ENCODE measurements at regions not wholly inside any gene's neighbourhood (a gene's known extent, or its start where the extent isn't known, plus 50 kb on each side); places are given as distances from the start of the nearest gene placed in this dataset.

DNA sequence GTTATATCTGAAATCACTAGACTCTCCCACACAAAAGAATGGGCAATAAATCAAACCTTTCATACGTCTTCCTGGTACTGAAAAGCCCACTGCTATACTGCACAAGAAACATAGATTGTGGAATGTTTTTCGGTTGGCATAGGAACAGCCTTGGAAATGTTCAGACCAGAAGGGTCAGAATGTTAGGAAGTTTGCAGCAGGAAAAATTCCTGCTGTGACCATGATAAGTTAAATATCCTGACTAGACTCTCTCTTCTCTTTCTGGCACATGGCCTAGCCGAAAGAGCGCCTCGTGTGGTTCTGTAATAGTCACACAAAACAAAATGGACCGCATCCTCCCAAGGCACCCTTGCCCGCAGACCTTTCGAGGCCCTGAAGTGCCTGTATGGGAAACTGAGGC lies 427.2 kb downstream of the COG6 start:
- DNase-seq: no peak

DNA sequence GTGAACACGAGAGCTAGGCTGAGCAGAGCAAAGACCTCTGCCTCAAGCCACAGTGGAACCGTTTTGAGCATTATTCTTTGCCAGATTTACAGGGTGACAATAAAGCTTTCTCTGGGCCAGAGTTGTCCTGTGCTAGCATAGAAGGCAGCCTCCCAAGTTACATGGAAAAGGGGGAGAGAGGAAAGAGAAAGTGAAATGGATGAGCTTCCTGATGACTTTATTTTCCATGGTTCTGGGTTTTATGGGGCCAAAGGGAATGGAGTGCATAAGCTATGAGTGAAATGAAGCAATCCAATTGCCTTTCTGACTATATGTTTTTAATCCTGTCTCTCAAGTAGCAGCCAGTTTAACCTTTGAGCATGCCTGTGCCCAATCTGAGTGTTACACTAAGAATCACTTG lies 428.4 kb downstream of the COG6 start:
- DNase-seq: no peak

DNA sequence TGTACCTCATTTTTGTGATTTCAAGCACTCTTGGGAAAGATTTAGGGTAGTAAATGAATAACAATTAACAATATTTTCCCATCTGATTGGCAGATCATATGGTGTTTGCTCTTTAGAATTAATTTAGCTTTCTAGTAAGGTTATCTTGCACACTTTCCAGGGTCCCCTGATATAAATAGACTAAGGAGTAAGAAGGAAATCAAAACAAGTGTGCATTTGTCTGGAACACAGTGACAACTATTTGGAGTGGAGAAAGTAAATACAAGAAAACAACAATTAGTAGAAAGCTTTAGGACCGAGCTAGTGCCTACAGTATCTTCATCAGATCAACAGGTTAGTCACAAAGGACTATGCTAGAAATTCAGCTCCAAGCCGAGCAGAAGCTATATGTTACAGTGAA lies 429.5 kb downstream of the COG6 start:
- no peak for DNase-seq

DNA sequence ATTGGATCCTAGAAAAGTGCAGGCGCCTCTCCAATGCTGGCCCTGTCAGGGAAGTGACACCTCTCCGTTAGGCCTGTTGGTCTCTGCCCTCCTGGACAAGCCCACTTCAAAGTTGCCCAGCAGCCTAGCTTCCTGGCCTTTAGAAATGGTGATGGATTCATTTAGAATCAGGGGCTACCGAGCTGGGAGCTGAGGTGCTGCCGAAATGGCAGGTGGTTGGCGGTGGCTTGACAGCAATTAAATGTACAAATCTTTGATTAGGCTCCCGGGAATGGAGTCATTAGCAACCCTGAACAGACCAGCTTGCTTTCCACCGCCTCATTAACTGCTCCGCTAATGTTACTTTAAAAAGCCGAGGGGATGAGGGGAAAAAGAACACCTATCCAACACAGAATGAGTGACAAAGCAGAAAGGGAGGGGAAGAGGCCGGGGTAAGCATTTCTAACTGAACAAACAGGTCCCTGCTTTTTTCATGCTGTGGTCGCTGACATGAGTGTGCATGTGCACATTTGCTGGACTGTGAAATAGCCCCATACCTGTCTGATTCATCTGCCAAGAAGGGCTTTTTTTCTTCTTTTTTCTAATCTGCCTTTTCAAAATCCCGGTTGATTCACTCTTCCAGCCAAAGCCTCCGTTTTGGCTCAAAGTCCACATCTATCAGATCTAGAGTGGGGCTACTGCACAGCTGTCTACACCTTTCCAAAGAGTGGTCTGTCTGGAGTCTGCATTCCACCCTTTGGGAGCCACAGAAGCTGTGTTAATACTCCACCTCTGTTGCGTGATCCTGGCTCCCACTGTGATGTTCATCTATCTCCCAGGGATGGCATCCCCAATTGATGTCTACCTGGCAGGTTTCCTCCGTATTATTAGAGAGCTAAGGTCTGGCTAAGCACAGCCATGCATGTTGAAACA lies 431.9 kb downstream of the COG6 start:
- DNase-seq: no peak

DNA sequence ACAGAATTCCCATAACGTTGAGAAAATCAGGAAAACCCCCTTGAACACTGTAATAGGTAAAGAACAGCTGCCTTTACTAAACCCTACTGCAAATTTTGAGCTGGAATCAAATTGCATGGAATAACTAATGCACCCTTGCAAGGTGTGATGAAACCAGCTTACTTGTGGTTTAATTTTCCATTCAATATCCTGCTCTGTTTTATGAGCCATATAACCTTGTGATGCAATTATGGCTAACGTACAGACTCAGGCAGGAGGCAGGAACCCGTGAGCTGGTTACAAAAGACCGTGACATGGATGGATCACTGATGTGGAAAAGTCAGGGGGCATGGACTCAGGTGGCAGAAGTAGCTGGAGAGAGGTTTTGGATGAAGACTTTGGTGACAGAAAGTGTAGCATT lies 438.6 kb downstream of the COG6 start:
- DNase-seq: no peak

DNA sequence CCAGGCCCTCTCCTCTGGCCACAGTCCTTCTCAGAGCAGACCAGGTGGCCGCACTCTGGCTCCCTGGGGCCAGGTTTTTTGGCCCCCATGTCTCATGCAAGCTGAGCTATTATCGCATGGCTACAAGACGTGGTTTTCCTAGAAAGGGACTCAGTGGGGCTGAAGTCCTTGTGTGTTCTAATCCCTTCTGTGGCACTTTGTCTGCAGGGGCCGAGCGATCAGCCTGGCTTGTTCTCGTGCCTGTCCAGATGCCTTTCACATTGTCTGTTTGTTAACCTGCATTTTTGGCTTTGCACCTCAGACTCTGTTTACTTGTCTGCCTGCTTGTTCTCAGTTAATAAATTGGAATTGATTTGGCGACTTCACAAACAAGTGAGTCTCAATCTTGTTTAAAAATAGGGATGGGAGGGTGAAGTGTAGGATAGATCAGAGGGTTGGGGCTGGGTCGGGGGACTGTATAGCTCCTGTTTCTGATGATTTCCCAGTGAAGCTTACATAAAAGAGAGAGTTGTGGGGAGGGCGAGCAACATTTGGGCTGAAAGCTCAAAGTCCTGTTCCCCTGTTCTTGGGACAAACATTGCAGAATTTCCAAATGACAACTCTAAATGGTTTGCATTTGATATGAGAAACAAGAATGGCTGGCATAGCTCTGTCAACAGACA lies 440.4 kb downstream of the COG6 start:
- no peak for DNase-seq

DNA sequence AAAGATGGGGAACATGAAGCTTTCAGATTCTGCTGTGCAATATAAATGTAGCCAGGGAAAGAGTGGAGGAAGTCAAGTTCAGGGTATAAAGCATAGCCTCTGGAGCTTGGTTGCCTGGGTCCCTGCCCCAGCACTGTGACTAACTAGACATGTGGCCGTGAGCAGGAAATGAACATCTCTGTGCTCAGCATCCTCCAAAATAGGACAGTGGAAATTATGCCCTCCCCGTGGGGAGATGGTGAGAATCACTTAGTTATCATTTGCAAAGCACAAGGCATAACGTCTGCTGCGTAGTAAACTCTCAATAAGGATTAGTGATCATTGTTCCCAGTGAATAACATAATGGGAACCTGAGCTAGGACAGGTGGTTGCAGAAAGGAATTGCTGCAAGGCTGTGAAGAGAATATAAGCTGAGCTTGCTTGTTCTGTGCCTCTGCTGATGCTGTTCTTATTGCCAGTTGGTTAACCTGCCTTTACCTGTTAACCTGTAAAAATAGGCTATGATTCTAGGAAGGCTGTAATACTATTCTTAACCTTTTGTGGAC lies 441.0 kb downstream of the COG6 start:
- DNase-seq: peak; percentile 18

DNA sequence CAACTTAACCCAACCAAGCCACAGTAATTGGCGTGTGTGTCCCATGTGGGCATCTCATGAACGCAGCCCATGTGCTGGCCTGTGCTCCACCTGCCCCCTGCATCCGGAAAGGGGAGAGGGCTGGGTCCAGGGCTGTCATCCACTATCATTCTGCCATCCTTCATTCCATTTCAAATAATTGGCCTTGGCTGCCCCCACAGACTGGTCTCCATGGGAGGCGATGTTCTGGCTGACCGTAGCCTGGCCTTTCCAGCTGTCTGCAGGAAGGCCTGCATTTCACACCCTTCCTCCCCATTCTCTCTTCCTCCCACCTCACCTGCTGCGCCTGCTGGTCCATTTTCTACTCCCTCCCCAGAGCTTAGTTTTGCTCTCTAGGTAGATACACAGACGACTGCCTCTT lies 442.8 kb downstream of the COG6 start:
- DNase-seq: no peak

DNA sequence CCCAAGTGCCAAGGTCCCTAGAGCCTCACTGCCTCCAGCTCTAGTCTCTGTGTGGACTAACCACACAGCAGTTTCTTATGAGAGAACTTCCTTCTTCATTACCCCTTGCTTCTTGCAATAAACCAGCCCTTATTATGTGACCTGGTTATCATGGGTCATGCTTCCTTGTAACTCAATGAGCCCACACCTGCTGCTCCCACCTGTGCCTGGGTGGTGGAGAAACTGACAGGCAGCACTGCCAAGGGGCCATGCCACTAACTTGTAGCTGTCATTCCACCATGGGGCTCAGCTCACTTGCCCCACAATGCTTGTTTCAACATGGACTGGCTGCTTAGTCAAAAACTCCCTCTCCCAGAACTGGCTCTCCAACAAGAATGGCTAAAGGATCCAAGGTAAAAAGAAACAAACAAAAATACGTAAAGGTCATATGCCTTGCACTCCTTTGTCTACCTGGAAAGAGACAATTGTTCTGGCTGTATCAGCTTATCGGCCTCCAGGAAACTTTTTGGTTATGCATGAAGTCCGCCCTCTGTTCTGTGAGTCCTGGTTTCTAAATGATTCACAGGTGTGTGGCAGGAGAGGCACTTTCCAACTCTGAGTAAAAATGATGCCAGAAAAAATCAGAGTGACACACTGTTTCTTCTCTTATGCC lies 446.4 kb downstream of the COG6 start:
- no peak for DNase-seq

DNA sequence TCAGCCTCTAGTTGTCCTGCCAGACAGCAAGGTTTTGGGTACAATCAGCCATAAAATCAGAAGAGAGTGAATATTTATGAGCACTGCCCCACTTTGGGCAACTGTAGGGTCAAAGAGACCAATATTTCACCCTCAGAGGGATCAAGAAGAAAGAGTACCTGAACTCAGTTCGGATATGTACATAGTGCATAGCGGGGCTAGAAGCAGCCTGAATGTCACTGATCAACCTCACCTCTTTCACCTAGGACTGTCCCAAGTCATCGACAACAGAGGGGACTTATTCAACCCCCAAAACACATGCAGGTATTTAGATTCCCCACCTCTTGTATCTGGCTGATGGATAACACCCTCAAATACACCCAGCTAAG lies 446.9 kb downstream of the COG6 start:
- DNase-seq: no peak

DNA sequence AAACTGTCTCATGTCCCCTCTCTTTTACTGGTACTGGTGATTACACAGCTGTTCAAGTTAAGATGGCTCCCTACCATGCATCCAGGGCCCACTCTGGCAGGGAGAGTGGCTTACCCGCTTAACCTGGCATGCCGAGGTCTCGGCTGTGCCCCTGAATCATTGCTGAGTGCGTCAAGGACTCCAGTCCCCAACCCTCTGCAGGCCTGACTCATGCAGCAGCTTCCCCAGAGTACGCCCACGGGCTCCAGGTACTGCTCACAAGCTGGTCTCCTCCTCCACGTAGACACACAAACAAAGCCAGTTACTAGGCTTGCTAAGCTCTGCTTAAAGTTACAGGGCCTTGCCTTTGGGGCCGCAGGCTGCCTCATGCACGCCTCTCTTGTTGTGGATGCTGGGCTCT lies 447.4 kb downstream of the COG6 start:
- no peak for DNase-seq

DNA sequence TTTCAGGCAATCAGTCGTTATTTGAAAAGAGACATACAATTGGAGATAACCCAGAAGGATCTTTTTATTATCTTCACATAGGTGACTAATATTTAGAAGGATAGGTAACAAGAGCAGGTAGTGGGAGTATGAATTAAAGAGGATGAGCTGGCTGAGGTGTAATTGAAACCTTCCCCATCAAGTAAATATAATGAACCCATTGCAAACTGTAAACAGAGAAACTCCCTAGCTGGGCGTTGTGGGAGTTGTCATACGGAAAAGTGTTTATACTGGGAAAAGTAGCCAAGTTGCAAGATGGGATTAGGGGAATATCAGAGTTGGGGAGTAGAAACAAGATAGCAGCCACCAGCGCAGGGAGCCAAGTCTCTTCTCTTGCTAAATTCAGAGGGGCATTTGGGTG lies 448.4 kb downstream of the COG6 start:
- DNase-seq: no peak

DNA sequence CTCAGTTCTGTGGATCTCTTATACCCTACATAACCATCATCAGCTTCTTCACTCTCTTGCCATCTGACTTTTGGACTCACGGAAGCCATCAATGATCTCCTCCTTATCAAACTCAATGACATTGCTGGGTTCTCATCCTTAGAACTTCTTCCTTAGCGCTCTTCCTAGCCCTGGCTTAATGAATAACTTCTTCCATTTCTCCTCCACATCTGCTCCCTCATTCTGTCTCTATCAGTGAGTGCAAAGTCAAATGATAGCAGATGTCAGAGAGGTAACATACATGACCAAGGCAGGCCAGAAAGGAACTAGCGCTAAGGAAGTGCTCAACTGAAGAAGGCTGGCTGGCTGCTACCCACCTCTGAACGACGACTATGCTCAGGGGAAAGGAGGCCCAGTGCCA lies 449.8 kb downstream of the COG6 start:
- DNase-seq: no peak

DNA sequence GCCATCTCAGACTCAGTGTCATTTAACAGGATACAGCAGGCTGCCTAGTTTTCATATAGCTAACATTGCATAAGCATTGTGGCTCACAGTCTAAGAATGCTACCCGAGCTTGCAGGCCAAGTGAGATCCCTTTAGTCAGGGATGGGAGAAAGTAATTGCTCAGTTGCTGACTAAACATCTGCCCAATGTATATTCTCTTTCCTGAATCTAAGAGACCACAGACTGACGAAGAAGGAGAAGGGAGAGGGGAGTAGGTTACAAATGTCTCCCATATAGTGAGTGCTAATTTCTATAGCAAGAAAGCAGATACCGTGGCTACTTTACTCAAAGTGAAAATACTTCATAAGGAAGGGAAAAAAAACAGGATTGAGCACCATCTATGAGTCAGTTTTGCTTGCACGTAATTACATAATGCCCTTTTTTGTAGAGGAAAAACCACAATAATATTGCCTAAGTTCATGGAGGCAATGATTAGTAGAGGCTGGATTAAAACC lies 453.9 kb downstream of the COG6 start:
- DNase-seq: no peak

DNA sequence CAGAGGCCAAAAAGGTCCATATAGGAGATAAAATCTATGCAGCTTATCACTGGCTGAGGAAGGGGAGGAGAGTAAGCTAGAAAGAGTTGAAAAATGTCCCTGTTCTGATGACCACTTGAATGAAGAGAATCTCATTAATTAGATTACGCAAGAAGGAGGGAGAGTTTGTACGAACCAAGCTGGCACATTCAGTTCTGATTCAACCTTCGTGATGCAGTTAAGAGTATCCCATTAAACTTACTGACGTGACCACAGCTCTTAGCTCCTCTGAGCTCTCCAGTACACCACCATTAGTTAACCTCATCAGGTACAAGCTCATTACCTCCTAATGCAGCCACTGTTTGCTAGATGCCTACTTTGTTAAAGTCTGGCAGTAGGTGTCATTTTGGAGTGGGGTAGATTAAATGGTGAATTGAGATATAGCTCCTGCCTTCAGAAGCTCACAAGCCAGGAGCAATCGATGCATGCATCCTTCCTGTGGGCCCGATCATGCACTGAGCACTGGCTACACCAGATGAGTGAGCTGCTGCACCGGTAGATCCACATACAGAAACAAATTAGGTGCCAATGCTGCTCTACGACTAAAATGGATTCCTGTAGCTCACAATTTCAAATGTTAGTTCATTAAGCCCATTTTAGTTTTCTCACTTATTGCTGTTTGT lies 458.3 kb downstream of the COG6 start:
- DNase-seq: no peak

DNA sequence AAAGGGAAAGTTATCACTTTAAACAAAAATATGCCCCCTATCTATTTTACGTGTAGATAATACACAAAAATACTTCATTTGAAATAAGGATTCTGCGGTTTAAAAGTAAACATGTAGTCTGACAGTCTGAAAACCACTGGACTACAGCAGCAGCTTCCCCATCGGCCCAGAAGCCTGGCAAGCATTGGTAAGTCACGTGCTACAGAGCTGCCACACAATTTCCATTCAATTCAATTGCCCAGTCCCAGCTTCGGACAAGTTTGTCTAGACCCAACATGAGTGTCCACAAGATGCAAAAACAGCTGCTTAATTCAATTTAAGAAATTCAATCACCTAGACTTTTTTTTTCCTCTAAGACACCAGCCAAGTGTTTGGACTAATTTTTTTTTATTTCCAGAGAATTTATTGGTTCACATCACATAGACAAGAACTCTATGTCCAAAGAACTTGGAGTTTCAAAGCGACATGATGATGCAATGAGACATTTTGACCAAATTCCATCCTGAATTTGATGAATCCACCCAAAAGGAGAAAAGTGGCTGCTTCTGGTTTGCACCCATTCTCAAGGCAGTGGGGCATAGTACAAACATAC lies 458.9 kb downstream of the COG6 start:
- DNase-seq: no peak

DNA sequence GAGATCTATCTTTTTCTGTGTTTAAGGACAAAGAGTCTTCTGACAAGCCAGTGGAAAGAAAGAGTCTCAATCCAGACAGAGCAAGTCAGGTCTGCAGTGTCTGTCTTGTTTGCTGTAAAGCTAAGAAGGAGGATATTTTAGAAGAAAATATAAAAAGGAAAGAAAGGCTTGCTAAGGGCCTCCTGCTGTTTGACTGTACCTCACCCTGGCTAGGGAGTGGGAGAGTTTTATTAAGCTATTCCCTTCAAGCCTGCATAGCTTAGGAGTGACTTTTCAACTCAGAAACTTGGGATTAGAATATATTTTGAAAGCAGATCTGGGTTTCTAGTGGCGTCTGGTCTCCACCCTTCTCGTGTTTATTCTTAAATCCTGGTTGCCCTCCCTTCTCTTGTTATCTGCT lies 460.0 kb downstream of the COG6 start:
- DNase-seq: no peak

DNA sequence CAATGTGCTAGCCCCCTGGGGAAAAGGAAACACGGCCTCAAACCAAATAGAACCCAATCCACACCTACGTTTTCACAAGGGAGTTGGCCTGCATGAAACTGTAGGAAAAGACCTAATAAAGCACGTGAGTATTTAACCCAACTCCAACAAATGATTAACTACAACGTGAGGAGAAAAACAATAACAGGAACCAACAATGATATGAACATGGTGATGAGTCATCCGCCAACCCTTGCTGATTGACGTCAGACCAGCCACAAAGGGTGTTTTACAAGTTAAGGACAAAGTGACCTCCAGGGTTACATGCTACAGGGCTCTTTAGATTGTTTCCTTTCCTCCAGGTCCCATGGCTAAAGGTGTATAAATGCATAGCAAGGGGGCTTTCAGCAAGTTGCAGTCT lies 460.5 kb downstream of the COG6 start:
- peak; percentile 52 for DNase-seq

DNA sequence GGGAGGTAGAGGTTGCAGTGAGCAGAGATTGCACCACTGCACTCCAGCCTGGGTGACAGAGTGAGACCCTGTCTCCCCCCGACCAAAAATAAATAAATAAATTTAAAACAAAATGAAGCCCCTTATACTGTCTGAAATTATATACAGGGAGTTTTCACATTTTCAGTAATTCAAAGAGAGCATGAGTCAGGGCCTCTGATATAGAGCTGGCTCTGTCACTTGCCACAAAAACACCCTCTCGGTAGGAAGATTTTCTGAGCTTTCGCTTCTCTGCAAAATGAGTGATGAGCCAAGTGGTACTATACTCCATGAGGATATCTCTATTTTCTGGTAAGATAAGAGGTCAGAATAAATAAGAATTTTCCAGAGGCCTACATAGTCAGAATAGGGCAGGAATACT lies 462.9 kb downstream of the COG6 start:
- DNase-seq: no peak

DNA sequence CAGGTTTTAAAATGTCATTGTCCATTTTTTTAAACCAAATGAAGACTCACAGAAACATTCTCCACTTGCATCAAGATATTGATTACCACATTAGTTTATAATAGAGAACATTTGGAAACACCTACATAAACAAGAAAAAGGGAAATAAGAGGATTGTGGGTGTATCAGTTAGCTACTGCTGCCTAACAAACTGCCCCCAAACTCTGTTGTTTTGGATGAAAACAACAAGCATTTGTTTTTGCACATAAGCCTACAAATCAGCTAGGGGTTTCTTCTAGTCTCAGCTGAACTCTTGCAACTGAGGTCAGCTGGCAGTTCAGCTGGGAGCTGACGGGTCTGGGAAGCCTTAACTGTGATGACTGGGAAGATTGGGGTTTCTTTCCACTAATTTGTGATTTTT lies 464.4 kb downstream of the COG6 start:
- DNase-seq: no peak

DNA sequence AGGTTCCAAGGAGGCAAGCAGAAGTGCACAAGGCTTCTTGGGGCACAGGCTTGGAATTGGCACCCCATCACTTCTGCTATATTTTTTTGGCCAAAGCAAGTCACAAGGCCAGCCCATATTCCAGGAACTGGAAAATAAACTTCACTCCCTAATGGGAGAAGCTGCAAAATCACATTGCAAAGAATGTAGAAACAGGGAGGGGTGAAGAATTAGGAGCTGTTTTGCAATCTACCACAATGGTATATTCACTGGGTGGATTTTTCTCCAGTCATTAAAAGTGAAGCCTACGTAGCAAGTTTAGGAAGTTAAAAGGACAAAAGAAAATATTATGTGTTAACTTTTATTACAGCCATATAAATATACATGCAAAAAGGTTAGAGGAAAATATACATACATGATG lies 464.8 kb downstream of the COG6 start:
- no peak for DNase-seq

DNA sequence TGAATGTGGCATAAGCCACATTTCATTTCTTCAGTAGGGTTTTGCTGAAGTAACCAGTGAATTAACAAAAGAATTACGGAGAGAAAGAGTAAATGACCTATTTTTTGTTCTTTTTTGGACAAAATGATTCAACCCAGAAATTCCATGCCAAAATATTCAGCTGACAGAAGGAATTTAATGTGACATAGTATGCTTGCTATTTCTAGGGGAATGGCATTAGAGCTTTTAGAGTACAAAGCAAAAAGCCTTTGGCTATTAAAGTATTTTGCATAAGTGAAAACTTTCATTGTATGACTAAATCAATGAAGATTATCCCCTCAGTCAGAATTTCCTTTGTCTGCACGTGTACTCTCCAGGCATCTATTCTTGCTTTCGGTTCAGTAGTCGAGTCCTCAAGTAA lies 465.3 kb downstream of the COG6 start:
- no peak for DNase-seq

DNA sequence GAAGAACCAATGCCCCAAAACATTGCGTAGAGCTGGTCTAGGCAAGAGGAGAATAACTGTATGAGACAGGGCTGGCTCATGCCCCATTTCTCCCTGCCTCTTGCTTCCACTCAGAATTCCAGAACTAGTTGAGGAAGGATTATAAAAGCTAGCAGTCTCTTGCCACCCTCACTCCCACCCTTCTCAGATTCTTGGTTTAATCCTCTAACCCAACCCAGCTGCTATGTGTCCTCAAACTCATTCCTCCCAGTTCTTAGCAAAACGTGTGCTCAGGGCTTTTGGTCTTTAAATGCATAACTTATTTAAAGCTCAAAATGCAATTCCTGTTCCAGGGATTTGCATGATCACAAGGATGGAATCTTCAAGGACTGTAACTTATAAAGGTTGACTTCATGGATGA lies 466.3 kb downstream of the COG6 start:
- DNase-seq: no peak
